ENCODE measurements at regions not wholly inside any gene's neighbourhood (a gene's known extent, or its start where the extent isn't known, plus 50 kb on each side); places are given as distances from the start of the nearest gene placed in this dataset.

GRCh38 chr4:77538574-77539157 is 67.0 kb upstream of the CXCL13 start:
- Mint-ChIP-seq H3K36me3 (peaks cover 0 to 7% (median 4%) of the 10 kb centered on the region in 5 donors), H3K27ac (peak overlapping the region in 1 of 9 donors; percentile 40), H3K4me1 (peaks cover 0 to 19% (median 0%) of the 10 kb centered on the region in 7 donors), H3K27me3 (peaks cover 6 to 32% (median 16%) of the 10 kb centered on the region in 5 donors), H3K9me3 (peaks cover 4 to 25% (median 9%) of the 10 kb centered on the region in 11 donors), H3K4me3 (no peak overlapping the region)
- H3K27me3 ChIP-seq (ENCODE audit: control insufficient read depth in 2 of 2, insufficient read depth in 2 of 2, low read length in 2 of 2), result no peaks in the 10 kb centered on the region
- no peak overlapping the region for H3K27ac ChIP-seq (ENCODE audit: low read depth, low read length)
- H3K9me3 ChIP-seq (ENCODE audit: control insufficient read depth in 2 of 3, low read length in 3 of 3), result no peaks in the 10 kb centered on the region
- ChIA-PET CTCF (no interaction called here), POLR2A (no interaction called here)
- DNase-seq, result no peak
- intact Hi-C loops (cut with micrococcal nuclease), result loop anchor here in 1 of 2 donors (1.0 kb wide), 1 partner anchor 49 kb away; no protein-coding TSS in a partner anchor
- H3K4me1 ChIP-seq (ENCODE audit: control insufficient read depth in 2 of 2, insufficient read depth in 2 of 2, low read length in 2 of 2), result no peaks in the 10 kb centered on the region
- ATAC-seq, result no peak
- no peak overlapping the region for H3K4me3 ChIP-seq (ENCODE audit: low read length)
- H3K36me3 ChIP-seq (ENCODE audit: control insufficient read depth in 2 of 3, insufficient read depth in 3 of 3, low read length in 3 of 3), result no peaks in the 10 kb centered on the region
